GM21825 (cell line): ENCODE measurements at regions not wholly inside any gene's neighbourhood (a gene's known extent, or its start where the extent isn't known, plus 50 kb on each side); places are given as distances from the start of the nearest gene placed in this dataset.

Experiments
- ATAC-seq: cut with Tn5 transposase; IDR thresholded peaks from one replicate; pipeline ENCODE4 v1.9.1; 2021; ENCODE audit warnings: mild to moderate bottlenecking, moderate library complexity; ENCODE audit not compliant: unreplicated experiment

DNA sequence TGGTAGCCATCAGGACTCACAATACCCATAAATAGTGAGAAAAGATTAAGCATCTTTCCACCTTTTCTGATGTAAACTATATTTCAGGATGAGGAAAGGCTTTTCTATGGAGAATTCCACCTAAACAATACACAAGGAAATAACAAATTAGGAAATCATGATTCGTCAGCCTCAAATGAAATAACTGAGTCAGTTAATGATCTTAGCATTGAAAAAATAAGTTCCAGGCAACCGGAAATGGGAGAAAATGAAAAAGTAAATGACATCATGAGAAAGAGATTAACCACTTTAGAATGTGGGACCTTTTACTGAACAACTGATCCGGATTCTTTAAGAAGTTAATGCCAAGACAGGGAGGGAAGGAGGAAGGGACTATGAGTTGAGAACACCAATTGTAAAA is 742.3 kb downstream of the TNS3 start:
- ATAC-seq, result no peak

DNA sequence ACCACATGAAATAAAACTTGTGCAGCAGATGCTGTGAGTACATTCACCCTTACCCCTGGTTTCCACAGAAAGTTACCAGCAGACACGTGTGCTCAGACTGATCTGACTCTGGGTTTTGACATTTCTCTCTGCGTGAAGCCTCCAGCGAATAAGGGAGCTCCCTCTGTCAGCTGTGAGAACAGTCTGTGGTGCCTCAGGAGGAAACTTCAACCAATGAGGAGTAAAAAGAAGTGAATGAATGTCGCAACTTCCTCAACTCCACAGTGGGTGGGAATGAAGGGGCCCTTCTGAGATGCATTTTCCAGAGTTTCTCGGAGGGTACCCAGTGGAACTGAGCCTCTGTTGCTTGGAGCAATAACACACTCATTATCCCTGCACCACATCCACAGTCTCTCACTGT is 743.4 kb downstream of the TNS3 start:
- ATAC-seq, result no peak

DNA sequence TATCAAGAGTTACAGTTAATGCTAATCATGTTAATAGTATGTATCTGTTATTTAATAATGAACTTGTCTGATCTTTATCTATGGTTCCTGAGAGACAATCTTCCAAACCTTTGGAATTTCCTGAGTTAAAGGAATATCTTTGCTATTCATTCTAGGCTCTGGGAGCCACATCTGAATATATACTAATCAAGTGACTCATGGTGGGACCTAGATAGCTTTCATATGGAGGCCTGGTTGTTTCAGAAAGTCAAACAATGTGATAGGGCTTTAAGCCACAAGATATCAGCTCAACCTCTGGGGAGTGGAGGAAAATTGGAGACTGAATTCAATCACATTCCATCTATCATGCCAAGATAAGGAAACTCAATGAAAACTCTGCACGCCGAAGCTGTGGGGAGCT is 746.4 kb downstream of the TNS3 start:
- ATAC-seq, result no peak

DNA sequence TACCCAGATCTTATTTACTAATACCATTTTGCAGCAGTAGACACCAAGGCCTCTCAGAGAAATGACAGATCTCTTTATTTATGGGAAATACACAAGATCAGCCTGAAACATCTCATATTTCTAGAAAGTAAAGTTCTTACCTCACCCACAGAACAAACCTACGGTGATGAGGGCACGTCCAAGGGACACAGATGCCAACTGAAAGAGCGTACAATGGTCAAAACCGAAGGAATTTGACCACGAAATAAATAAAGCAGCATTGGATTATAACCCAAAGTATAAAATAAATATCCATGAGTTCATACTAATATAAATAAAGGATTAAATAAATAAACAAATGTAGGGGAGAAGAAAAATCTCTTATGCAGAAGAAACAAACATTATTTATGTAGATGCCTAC is 747.0 kb downstream of the TNS3 start:
- no peak for ATAC-seq

DNA sequence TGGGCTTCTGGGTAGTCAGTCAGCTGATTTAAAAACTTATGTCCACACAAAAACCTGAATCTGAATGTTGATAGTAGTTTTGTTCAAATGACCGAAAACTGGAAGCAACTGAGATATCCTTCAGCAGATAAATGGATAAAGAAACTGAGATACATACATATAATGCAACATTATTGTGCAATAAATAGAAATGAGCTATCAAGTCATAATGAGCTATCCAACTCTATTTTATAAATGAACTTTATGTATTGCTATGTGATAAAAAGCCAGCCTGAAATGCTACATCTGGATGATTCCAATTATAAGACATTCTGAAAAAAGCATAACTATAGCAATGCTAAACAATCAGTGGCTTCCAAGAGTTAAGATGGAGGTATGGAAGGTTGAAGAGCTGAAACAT is 748.7 kb downstream of the TNS3 start:
- ATAC-seq, result no peak

DNA sequence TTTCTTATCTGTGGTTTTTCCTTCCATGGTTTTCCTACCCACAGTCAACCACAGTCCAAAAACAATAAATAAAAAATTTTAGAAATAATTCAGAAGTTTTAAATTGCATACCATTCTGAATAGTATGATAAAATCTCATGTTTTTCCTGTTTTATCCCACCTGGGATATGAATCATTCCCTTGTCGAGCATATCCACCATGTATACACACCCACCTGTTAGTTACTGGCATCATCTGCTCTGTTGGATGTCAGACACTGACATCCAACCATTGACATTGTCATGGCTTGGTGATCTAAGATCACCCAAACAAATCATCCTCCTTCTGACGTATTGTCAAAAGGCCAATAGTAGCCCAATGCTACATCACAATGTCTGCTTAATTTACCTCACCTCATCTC is 749.8 kb downstream of the TNS3 start:
- no peak for ATAC-seq

DNA sequence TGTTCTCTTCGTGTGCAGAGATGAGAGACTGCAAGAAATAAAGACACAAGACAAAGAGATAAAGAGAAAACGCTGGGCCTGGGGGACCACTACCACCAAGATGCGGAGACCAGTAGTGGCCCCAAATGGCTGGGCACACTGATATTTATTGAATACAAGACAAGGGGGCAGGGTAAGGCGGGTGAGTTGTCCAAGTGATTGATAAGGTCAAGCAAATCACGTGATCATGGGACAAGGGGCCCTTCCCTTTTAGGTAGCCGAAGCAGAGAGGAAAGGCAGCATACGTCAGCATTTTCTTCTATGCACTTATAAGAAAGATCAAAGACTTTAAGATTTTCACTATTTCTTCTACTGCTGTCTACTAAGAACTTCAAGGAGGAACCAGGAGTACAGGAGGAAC is 762.1 kb downstream of the TNS3 start:
- no peak for ATAC-seq

DNA sequence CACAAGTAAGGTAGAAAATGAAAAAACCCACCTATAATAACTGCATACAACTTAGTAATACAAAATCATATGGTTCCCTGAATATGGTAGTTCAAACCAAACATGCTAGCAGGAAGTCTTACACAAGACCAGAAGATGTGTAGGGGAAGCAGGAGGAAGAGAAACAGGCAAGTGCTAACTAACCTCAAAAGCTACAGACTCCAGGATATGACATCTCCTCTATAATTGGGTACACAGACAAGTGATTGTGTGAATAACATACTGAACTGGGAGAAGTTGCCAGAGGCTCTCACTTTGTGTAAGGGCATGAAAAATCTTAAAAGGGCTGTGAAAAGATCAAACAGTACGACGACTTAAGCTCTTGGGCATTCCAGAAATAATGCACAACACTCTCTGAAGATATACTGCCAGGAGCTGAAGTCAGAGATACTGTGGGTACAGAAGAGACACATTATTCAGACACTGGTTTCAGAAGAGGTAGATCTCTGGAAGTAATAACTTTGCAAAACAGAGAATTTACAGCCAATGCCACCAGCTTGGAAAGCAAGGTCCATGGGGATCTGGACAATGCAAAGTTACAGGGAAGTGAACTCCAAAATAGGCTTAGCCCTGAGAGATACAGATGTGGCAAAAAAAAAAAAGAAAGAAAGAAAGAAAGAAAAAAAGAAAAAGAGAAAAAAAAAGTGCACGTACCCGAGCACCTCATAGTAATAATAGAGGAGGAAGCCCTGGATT is 767.2 kb downstream of the TNS3 start:
- no peak for ATAC-seq

DNA sequence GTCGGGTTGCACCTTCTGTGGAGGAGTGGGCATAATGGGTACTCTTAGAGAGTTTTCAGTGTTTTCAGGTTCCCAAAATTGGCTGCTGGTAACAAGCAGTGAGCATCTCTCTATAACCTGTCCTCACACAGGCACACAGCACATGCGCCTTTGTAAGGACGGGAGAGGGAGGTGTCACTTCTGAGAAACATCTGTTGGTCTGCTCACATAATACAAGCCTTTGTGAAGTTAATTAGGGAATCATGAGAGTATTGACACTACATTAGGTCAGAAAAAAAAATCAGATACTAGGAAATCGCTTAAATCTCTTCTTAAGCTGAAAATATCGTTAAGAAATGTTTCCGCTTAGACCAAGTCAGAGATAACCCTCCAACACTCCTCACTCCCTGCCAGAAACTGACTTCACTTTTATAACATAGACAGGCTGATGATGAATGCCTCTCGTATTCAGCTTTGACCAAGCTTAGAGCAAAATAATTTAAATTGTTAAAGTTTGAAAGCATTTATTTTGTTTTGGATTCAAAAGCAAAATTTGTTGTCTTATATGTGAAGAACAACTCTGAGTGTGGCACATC is 769.7 kb downstream of the TNS3 start:
- no peak for ATAC-seq

DNA sequence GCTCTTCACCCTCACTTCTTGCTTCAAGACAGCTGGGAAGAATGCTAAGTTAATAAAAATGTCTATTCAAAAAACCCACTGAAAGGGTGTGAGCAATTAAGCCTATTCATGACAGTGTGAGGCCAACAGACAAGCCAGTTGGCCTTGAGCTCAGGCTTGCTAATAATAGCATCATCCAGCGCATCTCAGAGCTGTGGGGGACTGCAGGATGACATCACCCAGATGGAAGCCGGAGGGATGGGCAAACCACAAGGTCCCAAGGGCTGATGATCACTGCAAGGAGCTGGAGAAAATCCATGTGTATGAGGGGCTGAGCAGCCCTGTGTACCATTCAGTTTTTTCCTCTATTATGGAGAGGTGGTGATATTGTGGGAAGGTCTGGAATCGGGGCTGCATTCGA is 770.4 kb downstream of the TNS3 start:
- no peak for ATAC-seq

DNA sequence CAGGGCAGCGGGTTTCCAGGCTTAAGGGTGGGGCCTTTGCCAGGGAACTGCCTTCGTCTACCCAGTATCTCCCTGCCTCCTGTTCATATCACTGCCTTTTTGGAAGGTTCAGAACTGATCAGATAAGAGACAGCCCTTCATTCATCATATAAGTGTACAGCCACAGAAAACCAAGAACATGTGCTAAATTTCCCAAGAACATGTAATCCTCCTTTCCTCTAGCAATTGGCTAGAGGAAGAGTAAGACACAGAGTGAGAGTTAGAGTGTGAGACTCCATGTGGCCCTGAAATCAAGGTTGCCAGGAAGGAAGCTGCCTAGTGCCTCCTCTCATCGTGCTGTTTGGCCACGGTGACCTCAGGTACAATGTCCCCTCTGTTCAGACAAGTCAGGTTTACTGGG is 770.9 kb downstream of the TNS3 start:
- no peak for ATAC-seq

DNA sequence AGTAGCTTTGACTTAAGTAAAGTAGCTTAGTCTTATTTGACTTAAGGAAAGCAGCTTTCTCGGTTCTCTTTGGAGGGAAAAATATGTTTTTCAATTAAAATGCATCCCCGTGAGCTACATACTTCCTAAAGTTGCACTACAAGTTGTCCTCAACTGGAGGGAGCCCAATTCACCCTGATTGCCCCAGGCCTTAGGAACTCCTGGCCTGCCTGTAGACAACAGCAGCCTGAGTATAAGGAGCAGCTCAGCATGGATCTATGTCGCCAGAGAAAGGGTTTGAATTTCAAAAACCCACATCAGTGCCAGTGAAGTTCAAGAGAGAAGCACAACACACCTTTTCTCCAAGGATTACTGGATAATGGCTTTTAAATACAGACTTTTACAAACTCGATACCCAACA is 772.0 kb downstream of the TNS3 start:
- ATAC-seq, result no peak

DNA sequence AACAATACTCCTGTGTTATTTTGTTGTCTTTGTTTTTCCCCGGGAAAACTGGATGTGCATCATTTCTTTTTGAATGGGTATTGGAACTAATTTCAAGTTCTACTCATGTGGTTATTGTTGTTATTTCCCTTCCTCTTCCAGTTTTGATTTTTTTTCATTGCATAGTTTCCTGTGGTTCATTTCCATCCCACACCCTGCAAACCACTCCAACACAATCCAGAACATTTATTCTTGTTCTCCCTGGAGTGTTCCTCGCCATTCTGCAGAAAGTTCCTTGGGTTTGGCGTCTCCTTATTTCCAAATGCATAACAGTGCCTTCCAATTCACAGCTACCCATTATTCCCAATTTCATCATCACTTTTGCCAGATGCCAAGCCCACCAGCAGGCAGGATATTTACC is 775.1 kb downstream of the TNS3 start:
- ATAC-seq, result no peak

DNA sequence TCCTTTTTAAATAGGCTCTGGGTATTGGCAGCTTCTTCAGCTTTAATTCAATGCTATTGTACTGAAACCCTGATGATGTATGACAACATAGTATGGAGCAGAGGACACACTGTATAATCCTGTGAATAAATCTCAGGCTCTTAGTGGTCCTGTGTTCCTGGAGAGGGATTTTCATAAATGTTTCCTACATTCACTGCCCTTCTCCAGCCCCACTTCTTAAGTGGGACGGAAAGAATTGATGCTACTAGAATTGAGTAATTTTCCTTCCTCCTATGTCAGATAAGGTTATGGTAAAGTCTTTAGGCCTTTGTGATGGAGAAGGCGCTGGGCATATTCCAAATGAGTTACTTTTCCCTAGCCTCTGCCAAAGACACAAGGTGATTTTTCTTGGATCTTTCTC is 779.4 kb downstream of the TNS3 start:
- ATAC-seq, result no peak

DNA sequence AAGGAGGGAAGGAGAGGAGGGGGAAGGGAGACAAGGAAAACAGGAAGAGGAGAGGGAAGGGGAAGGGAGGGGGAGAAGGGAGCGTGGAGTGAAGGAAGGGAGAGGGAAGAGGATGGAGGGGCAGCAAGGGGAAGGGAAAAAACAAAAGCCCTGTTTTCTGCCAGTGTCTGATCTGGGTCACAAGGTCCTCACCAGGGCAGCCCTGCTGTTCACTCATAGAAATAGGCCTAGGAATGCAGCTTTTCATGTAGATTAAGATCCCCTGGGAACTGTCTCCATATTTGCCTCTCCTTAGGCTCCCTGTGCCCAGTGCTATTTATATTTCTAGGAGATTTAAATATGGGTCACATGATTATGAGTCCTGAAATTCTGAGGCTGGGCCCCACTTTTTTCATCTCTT is 790.7 kb downstream of the TNS3 start:
- no peak for ATAC-seq

DNA sequence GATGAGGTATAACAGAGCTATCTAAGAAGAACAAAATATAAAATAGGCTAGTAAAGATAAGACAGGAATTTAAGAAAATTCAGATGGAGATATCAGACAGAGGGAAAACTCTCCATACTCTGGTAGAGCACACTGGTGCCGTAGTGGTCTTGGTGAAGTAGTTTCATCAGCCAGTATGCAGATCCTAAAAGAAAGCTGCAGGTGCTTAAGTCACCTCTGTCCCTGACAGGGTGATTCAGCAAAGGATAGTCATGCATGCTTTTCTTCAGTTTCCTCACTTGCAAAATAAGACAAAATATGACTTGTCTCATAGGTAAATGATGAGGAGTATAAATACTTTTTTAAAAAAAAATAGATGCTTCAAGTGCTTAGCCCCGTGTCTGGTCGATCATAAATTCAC is 794.9 kb downstream of the TNS3 start:
- no peak for ATAC-seq

DNA sequence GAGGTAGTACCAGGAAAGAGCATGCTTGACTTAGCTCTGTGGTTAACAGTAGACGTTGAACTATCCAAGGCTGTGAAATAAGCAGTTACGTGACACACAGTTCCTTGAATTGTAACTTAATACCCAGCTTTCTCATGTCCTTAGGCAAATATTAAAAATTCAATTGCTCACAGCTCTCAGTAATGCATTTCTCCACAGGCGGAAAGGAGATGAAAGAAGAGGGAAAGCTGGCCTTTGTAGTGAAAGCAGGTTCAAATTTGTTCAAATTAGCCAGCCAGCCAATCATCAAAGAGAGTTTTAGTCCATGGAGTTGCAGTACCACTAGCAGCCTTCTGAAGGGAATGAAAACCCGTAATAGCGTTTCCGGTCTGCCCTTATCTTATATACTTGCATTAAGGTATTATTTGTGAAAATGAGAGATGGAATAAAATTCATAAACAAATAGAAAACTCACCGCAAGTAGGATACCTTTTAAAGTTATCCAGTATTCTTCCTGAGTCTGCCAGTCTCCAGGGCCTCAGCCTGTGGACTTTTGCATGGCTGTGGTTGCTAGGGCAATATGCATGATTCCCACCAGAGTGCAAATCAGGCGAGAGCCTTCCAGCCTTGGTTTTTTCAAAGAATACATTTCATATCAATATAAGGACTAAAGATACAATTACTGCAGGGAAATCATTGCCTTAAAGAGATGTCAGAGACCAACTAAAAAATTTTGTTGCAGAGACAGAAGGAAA is 795.5 kb downstream of the TNS3 start:
- ATAC-seq, result no peak

DNA sequence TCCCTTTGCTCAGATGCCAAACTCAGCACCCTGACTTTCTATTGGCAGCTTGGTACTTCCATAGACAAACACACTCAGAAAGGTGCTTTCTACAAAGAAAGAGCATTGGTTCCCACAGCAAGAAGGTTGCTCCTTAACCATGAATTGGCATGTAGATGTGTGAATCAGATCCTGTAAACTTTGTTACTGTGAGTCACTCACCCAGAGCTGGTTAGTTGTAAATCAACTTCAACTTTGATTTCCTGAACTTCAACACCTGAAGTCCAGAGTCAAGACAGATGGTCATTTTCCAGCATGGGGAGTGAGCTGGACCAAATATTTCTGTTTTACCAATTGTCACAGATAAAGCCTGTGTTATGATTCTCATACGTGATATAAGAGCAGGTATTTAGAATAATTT is 797.2 kb downstream of the TNS3 start:
- no peak for ATAC-seq

DNA sequence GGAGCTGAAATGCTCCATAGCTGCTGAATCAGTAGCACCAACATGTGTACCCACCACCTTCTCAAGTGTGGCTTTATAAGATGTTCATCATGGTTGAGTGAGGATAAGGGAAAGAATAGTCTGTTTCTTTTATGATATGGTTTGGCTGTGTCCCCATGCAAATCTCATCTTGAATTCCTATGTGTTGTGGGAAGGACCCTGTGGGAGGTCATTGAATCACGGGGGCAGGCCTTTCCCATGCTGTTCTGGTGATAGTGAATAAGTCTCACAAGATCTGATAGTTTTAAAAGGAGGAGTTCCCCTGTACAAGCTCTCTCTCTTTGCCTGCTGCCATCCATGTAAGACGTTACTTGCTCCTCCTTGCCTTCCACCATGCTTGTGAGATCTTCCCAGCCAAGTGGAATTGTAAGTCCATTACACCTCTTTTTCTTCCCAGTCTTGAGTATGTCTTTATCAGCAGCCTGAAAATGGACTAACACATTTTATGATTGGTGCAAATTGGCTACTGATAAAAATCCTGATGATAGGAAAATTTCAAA is 799.9 kb downstream of the TNS3 start:
- no peak for ATAC-seq

DNA sequence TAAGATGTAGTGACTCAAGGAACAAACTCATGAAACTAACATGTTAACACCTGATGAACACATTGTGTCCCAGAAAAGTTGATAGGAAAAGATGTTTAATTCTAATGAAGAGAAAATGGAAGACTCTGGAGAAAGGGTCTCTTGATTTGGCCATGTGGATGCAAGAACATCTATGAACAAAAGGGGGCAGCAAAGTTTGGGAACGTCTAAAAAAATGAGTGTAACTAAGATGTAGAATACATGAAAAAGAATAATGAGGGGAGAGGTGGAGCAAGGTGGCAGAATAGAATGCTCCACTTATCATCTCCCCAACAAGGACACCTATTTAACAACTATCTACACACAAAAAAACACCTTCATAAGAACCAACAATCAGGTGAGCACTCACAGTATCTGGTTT is 805.1 kb downstream of the TNS3 start:
- no peak for ATAC-seq

DNA sequence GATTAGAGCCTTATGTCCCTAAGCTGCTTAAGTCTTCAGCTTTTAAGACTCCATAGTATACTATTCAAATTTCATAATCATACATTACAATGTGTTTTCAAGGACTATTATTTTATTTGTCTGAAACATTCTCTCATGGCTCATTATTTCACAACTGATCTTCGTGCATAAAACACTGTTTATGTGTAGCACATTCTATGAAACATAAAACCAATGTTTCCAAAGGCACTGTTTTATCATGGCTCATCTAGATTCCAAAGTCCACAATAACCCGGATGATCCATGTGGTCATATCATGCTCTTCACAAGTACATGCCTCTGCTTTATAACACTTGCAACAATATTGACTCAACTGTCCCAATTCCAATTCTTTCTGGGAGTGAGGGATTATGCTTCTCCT is 806.1 kb downstream of the TNS3 start:
- no peak for ATAC-seq

DNA sequence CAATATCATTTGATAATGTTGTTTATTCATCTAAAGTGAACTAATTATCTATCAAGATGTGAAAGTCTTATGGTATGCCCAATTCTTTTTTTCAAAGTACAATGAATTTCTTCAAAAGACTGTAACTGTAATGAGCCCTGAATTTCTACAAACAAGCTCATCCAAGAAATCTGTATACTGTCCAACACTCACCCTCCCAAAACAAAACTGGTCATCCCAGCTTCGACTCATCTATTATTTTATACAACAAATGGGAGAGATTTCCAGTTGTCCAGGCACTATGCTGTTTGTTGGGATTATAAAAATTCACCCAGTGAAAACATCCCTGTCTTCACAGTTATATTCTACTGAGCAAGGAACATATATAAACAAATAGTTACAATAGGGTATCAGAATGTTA is 806.9 kb downstream of the TNS3 start:
- ATAC-seq, result no peak
